Gastroesophageal sphincter (tissue), 3 donors: ENCODE measurements at regions not wholly inside any gene's neighbourhood (a gene's known extent, or its start where the extent isn't known, plus 50 kb on each side); places are given as distances from the start of the nearest gene placed in this dataset.

Source experiments
- EP300 ChIP-seq: sonication (generic); formaldehyde crosslinking; IDR thresholded peaks from one replicate; pipeline ENCODE4 v1.6.1; 2017; ENCODE audit warnings: antibody characterized with exemption, mild to moderate bottlenecking
- POLR2A ChIP-seq, 2 donors: fragments of 450-650 bp; IDR thresholded peaks; one replicate each; pipeline ENCODE4 v1.6.1; 2017; ENCODE audit warnings: antibody characterized with exemption in 2 of 2, mild to moderate bottlenecking in 2 of 2, moderate library complexity in 1 of 2
- POLR2AphosphoS5 ChIP-seq: sonication (generic); formaldehyde crosslinking; IDR thresholded peaks from one replicate; pipeline ENCODE4 v1.6.1; 2017; ENCODE audit warnings: antibody characterized with exemption
- TF ChIP-seq, protein P1 (sequence below), 4 experiments: fragments of 200-600 bp in 2 of 4; fragments of 450-650 bp in 2 of 4; sonication (generic) in 1 of 4; IDR thresholded peaks; one replicate each; pipeline ENCODE4 v1.5.1; 2017 to 2019; ENCODE audit warnings: antibody characterized with exemption in 4 of 4, mild to moderate bottlenecking in 2 of 4, moderate library complexity in 2 of 4

DNA sequence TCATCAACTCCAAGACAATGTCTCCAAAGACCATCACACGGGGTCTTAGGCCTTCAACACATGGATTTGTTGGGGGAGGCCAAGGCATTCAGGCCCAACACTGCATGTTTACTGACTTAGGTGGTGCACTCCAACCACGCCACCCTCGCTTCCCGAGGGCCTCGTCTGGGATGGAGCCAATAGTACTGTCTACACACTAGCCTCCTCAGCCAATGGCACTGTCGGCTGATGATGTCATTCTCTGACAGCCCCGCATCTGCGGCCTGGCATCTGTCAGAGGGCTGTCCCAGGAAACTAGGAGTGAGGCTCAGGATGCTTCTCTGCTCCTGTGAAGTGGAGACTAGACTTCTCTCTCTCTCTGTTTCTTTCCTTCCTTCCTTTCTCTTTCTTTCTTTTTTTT, 96.6 kb downstream of the TEX26 start:
- no peak for TF ChIP-seq EP300
- TF ChIP-seq, protein P1, sequence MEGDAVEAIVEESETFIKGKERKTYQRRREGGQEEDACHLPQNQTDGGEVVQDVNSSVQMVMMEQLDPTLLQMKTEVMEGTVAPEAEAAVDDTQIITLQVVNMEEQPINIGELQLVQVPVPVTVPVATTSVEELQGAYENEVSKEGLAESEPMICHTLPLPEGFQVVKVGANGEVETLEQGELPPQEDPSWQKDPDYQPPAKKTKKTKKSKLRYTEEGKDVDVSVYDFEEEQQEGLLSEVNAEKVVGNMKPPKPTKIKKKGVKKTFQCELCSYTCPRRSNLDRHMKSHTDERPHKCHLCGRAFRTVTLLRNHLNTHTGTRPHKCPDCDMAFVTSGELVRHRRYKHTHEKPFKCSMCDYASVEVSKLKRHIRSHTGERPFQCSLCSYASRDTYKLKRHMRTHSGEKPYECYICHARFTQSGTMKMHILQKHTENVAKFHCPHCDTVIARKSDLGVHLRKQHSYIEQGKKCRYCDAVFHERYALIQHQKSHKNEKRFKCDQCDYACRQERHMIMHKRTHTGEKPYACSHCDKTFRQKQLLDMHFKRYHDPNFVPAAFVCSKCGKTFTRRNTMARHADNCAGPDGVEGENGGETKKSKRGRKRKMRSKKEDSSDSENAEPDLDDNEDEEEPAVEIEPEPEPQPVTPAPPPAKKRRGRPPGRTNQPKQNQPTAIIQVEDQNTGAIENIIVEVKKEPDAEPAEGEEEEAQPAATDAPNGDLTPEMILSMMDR (IDR thresholded peaks at IDR 0.05), result no peak
- TF ChIP-seq POLR2A (IDR thresholded peaks at IDR 0.05), result no peak
- no peak for TF ChIP-seq POLR2AphosphoS5
